Loucy (cell line): ENCODE measurements at regions not wholly inside any gene's neighbourhood (a gene's known extent, or its start where the extent isn't known, plus 50 kb on each side); places are given as distances from the start of the nearest gene placed in this dataset.

Experiments used
- CTCF ChIP-seq: fragments of 200-600 bp; sonication (generic); conservative IDR thresholded peaks from 2 replicates; pipeline ENCODE4 v1.5.1; 2014; ENCODE audit warnings: mild to moderate bottlenecking, antibody characterized with exemption, low read length
- EZH2phosphoT487 ChIP-seq: fragments of 200-600 bp; IDR thresholded peaks from 2 replicates; pipeline ENCODE4 v1.6.1; 2018; ENCODE audit warnings: antibody characterized with exemption, mild to moderate bottlenecking, moderate library complexity, borderline replicate concordance

GRCh38 chr16:26735521-26735920, 331.2 kb upstream of the C16orf82 start:
- TF ChIP-seq CTCF (no peak), EZH2phosphoT487 (no peak)
